Body of pancreas (tissue), 4 donors: ENCODE measurements at regions not wholly inside any gene's neighbourhood (a gene's known extent, or its start where the extent isn't known, plus 50 kb on each side); places are given as distances from the start of the nearest gene placed in this dataset.
A peak's percentile ranks its signal among the peaks of the same experiment; 100 is the strongest.
"Not testable (repeated sequence)": the region's sequence is repeated elsewhere in the genome, so short reads cannot be mapped to it uniquely, and the experiment has no call there.

Experiments used
- ATAC-seq: fragments of 150-250 bp; one replicate; pipeline ENCODE4 v1.9.1; 2016
- DNase-seq, 4 donors: peaks; one replicate each; pipeline ENCODE4 v3.0.0-alpha.2; 2019
- H3K27ac ChIP-seq, 4 donors: fragments of 200-600 bp; sonication (generic); 1 replicate in 3 of 4; 2 replicates in 1 of 4; pipeline versions ENCODE4 v1.5.1 to v1.6.1; 2016 to 2019; ENCODE audit warnings: mild to moderate bottlenecking in 1 of 4, mixed read lengths in 1 of 4, moderate library complexity in 1 of 4
- H3K27me3 ChIP-seq, 2 donors: fragments of 200-600 bp; sonication (generic); one replicate each; pipeline ENCODE4 v1.6.0; 2016; ENCODE audit warnings: mild to moderate bottlenecking in 1 of 2
- H3K36me3 ChIP-seq, 2 donors: fragments of 200-600 bp; sonication (generic); replicated peaks in 1 of 2; 2 replicates each; pipeline ENCODE4 v1.5.1; 2016; ENCODE audit warnings: low read depth in 2 of 2; ENCODE audit not compliant: insufficient read depth in 1 of 2
- H3K4me1 ChIP-seq: fragments of 200-600 bp; sonication (generic); one replicate; pipeline ENCODE4 v1.6.0; 2016
- H3K4me3 ChIP-seq, 2 donors: fragments of 200-600 bp; sonication (generic); 1 replicate in 1 of 2; 2 replicates in 1 of 2; pipeline ENCODE4 v1.5.1; 2016 to 2019
- H3K9me3 ChIP-seq, 3 donors: fragments of 200-600 bp; sonication (generic); 1 replicate in 2 of 3; 2 replicates in 1 of 3; pipeline ENCODE4 v1.5.1; 2016
- POLR2A ChIP-seq, 3 donors: fragments of 450-650 bp; IDR thresholded peaks; one replicate each; pipeline ENCODE4 v1.6.1; 2016; ENCODE audit warnings: antibody characterized with exemption in 3 of 3, mild to moderate bottlenecking in 2 of 3
- WGBS, 2 donors: methylation state at CpG; one replicate each; pipeline ENCODE4 v1.1.5; 2017; 5-methylcytosine and 5-hydroxymethylcytosine counted together
- intact Hi-C: fragments of 100-400 bp; cut with DNase I; formaldehyde crosslinking; loops from one replicate; pipeline ENCODE4 v1.15.1; 2023
- TF ChIP-seq, protein P1 (sequence below), 7 experiments: fragments of 450-650 bp in 4 of 7; fragments of 200-600 bp in 3 of 7; sonication (generic) in 3 of 7; IDR thresholded peaks; one replicate each; pipeline ENCODE4 v1.5.1; 2016 to 2019; ENCODE audit warnings: antibody characterized with exemption in 7 of 7

DNA sequence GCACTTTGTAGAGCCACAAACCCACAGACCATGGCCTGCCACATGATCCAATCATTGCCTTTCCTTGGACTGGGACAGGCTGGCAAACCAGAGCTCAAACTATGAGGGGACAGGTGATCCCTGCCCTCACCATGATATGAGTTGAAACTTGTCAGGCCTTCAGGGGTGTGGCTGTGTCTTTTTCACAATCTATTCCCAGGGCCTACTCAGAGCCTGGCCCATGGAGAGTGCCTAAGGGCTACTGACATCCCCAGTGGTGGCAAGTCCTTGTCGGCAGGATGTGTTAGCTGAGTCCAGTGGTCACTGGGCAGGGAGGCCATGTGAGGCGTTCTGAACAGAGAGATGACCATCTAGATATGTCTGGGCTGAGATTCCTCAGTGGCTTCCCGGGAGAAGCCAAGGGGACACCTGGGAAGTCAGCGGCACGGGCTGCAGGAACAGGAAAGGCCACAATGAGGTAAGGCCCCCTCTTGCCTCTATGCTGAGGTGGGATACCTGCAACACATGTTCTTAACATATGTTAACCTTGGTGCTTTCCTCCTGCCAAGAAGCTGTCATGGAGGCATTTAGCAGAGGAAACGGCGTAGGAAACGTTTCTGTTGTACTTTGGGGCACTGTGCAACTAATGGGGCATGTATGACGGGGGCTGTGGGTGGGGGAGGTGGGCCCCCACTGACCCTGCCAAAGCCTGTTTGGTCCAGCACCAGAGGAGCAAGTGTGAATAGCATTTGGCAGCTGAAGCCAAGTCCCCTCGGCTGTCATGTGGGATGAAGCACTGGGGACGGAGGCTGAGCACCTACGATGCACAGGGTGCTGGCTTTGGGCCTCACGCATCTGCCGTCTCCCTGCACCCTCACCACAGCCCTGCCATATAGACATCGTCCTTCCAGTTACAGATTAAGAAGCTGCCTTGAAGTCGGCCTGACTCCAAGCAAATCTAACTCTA, 384.0 kb downstream of the RPS24 start:
- Histone ChIP-seq H3K36me3 (no peaks in the 10 kb centered on the region), H3K27ac (no peak overlapping the region), H3K4me3 (no peak overlapping the region), H3K4me1 (peaks cover 28% of the 10 kb centered on the region), H3K9me3 (no peaks in the 10 kb centered on the region), H3K27me3 (no peaks in the 10 kb centered on the region)
- no peak for TF ChIP-seq POLR2A (IDR thresholded peaks at IDR 0.05)
- TF ChIP-seq, protein P1, sequence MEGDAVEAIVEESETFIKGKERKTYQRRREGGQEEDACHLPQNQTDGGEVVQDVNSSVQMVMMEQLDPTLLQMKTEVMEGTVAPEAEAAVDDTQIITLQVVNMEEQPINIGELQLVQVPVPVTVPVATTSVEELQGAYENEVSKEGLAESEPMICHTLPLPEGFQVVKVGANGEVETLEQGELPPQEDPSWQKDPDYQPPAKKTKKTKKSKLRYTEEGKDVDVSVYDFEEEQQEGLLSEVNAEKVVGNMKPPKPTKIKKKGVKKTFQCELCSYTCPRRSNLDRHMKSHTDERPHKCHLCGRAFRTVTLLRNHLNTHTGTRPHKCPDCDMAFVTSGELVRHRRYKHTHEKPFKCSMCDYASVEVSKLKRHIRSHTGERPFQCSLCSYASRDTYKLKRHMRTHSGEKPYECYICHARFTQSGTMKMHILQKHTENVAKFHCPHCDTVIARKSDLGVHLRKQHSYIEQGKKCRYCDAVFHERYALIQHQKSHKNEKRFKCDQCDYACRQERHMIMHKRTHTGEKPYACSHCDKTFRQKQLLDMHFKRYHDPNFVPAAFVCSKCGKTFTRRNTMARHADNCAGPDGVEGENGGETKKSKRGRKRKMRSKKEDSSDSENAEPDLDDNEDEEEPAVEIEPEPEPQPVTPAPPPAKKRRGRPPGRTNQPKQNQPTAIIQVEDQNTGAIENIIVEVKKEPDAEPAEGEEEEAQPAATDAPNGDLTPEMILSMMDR (IDR thresholded peaks at IDR 0.05) = no peak
- intact Hi-C loops = no loop called here
- WGBS, 2 donors = 83 to 88% methylated on average over 13 to 16 of the region's 16 CpGs
- ATAC-seq (no peak), DNase-seq (peak in 1 of 4 donors; percentile 7)

DNA sequence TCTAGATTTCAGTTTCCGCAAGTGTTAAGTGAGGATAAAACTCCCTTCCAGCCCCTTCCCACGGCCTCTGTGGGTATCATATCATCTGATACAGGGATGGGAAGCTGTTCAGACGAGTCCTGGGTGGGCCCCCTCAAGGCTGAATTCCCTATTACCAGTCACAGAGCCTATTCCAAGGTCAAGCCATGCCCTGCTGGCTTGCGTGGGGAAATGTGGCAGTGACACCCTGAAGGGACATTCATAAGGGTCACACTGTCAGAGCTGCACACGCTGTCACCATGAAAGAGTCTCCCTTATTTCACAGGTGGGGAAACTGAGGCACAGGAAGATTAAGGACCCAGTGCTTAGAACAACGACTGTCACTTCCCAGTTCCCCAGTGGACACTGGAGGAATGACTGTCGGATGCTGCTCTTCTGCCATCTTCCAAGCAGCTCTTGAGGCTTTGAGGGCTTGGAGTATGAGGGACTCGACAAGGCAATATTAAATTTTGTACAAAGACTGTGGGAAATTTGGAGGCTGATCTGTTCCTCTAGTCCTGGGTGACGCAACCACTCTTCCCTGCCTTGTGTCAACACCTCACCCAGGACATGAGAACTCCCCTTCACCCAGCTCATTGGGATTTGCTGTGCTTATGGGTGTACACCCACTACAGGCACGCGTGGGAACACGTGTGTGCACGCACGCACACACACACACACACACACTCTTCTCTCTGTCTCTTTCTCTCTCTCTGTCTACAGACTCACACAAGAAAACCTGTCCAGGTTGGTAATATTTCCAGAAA, 386.0 kb downstream of the RPS24 start:
- no peaks in the 10 kb centered on the region for H3K9me3 ChIP-seq
- H3K27ac ChIP-seq = no peak overlapping the region
- no peaks in the 10 kb centered on the region for H3K36me3 ChIP-seq
- 81 to 91% methylated on average over 14 of the region's 14 CpGs for WGBS, 2 donors
- ATAC-seq (no peak), DNase-seq (no peak)
- TF ChIP-seq, protein P1 (IDR thresholded peaks at IDR 0.05) = no peak
- TF ChIP-seq POLR2A (IDR thresholded peaks at IDR 0.05) = no peak
- intact Hi-C loops = no loop called here
- peaks cover 17% of the 10 kb centered on the region for H3K4me1 ChIP-seq
- H3K27me3 ChIP-seq = no peaks in the 10 kb centered on the region
- no peak overlapping the region for H3K4me3 ChIP-seq

DNA sequence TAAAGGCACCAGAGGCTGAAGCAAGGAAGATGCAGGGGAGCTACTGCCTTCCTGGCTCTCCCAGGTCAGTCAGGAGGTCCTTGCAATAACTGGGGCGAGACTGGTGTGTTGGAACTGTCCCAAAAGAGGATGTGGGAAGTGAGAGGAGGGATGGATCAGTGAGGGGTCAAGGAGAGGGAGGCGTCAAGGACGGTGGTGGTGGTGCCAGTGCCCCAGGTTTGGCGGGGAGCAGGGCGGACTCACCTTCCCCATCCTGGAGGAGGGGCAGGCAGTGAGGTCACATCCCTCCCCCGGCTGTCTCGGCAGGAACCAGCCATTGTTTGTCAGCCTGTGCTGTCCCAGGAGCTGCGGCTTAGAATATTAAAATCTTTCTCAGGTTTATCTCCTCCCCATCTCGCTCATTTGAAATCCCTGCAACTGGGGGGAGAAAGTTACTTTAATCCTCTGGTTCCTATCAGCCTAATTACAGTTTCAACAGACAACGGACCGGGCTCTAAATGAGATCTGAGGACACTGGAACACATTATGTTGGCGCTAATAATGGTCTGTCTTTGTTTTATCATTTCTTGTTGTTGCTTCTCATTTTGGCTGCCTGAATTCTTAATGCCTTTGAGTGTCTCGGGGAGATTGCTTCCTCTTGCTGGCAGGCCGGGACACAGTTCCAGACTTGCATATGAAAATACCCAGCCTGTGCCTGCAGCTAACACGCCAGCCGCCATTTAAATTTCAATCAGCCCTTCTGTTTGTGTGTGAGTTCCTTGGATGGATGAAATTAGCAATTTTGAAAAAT, 387.5 kb downstream of the RPS24 start:
- Histone ChIP-seq H3K27ac (no peak overlapping the region), H3K4me1 (peaks cover 9% of the 10 kb centered on the region), H3K27me3 (no peaks in the 10 kb centered on the region), H3K9me3 (no peaks in the 10 kb centered on the region), H3K4me3 (no peak overlapping the region), H3K36me3 (no peaks in the 10 kb centered on the region)
- intact Hi-C loops = no loop called here
- DNase-seq (peak in 1 of 4 donors; percentile 4), ATAC-seq (no peak)
- TF ChIP-seq POLR2A (IDR thresholded peaks at IDR 0.05) = no peak
- TF ChIP-seq, protein P1 (IDR thresholded peaks at IDR 0.05) = no peak
- WGBS, 2 donors = 80 to 87% methylated on average over 16 of the region's 16 CpGs

DNA sequence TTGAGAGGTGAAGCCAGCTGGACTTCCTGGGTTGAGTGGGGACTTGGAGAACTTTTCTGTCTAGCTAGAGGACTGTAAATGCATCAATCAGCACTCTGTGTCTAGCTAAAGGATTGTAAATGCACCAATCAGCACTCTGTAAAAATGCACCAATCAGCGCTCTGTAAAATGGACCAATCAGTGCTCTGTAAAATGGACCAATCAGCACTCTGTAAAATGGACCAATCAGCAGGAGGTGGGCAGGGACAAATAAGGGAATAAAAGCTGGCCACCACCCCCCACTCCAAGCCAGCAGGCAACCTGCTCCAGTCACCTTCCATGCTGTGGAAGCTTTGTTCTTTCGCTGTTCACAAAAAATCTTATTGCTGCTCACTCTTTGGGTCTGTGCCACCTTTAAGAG, 390.4 kb downstream of the RPS24 start:
- H3K27me3 ChIP-seq, H3K4me3 ChIP-seq, H3K4me1 ChIP-seq, H3K9me3 ChIP-seq, ATAC-seq, H3K36me3 ChIP-seq, DNase-seq, H3K27ac ChIP-seq, intact Hi-C loops: not testable (repeated sequence)
- WGBS, 2 donors = 90 to 100% methylated on average over 2 of the region's 2 CpGs

DNA sequence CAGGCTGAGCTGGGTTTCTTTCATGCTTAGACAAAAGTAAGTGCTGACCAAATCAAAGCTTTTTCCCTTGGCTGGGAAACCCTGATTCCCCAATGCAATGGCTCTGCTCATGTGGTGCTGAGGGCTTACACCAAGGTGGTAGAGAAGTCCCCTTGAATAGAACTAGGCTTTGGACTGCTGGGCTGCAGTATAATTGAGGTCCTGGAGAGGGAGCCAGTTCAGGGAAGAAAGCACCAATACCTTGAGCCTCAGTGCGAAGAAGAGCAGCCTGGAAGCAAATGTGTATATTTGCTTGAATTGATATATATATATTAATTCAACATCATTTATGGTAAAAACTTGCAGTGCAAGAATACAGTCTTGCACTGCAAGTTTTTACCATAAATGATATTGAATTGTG, 391.1 kb downstream of the RPS24 start:
- no peaks in the 10 kb centered on the region for H3K9me3 ChIP-seq
- no peak overlapping the region for H3K27ac ChIP-seq
- no peaks in the 10 kb centered on the region for H3K4me1 ChIP-seq
- WGBS, 2 donors = 88 to 89% methylated on average over 1 of the region's 1 CpG
- no peaks in the 10 kb centered on the region for H3K27me3 ChIP-seq
- H3K4me3 ChIP-seq = no peak overlapping the region
- H3K36me3 ChIP-seq = no peaks in the 10 kb centered on the region
- DNase-seq (peak in 1 of 4 donors; percentile 5), ATAC-seq (no peak)
- intact Hi-C loops = no loop called here
- no peak for TF ChIP-seq POLR2A (IDR thresholded peaks at IDR 0.05)
- TF ChIP-seq, protein P1 (IDR thresholded peaks at IDR 0.05) = peak in 1 of 7 experiments; percentile 19
